B cell (primary cell): ENCODE measurements at regions not wholly inside any gene's neighbourhood (a gene's known extent, or its start where the extent isn't known, plus 50 kb on each side); places are given as distances from the start of the nearest gene placed in this dataset.

Experiments
- ATAC-seq: fragments of 200-7000 bp; cut with Tn5 transposase; one replicate; pipeline ENCODE4 v1.10.0; 2021; ENCODE audit warnings: low read depth, mild to moderate bottlenecking, moderate number of reproducible peaks, moderate library complexity
- CTCF ChIA-PET: fragments of 350-600 bp; sonication (Branson Sonifier 250); formaldehyde crosslinking; loops from one replicate; lab custom pipeline; 2021; ENCODE audit warnings: antibody characterized with exemption, inconsistent platforms; lab: Charles Lee
- POLR2A ChIA-PET: fragments of 350-600 bp; sonication (Branson Sonifier 250); formaldehyde crosslinking; loops from one replicate; lab custom pipeline; 2021; ENCODE audit warnings: antibody characterized with exemption; lab: Charles Lee
- DNase-seq: peaks from one replicate; pipeline ENCODE4 v3.0.0; 2013
- H2AFZ ChIP-seq: 2 replicates; pipeline ENCODE4 v1.6.1; 2012; ENCODE audit warnings: mild to moderate bottlenecking, low read depth, low read length; ENCODE audit not compliant: insufficient read depth, poor library complexity, severe bottlenecking
- H3K27ac ChIP-seq, 2 donors: 1 replicate in 1 of 2; 2 replicates in 1 of 2; pipeline ENCODE4 v1.5.1; 2012 to 2013; ENCODE audit warnings: low read length in 2 of 2, mild to moderate bottlenecking in 2 of 2, moderate library complexity in 1 of 2
- H3K27me3 ChIP-seq, 4 experiments: fragments of 200-600 bp in 1 of 4; sonication (generic) in 1 of 4; replicated peaks in 1 of 4; 1 replicate in 2 of 4; 2 replicates in 2 of 4; pipeline versions ENCODE4 v1.6.1 to v1.7.0; 2013 to 2016; ENCODE audit warnings: low read length in 3 of 4, mild to moderate bottlenecking in 2 of 4, mixed read lengths in 1 of 4, moderate library complexity in 1 of 4; ENCODE audit not compliant: insufficient read depth in 4 of 4, control insufficient read depth in 3 of 4; ENCODE audit errors: control extremely low read depth in 1 of 4
- H3K36me3 ChIP-seq, 2 experiments: replicated peaks in 1 of 2; 1 replicate in 1 of 2; 2 replicates in 1 of 2; pipeline versions ENCODE4 v1.6.1 to v1.7.1; 2013; ENCODE audit warnings: low read length in 1 of 2; ENCODE audit not compliant: insufficient read depth in 2 of 2, control insufficient read depth in 1 of 2; ENCODE audit errors: control extremely low read depth in 1 of 2, extremely low read depth in 1 of 2
- H3K4me1 ChIP-seq, 2 donors: fragments of 200-600 bp in 1 of 2; sonication (generic) in 1 of 2; 1 replicate in 1 of 2; 2 replicates in 1 of 2; pipeline versions ENCODE4 v1.5.1 to v1.6.1; 2013 to 2017; ENCODE audit warnings: low read length in 2 of 2; ENCODE audit not compliant: control insufficient read depth in 2 of 2, insufficient read depth in 2 of 2
- H3K4me2 ChIP-seq: replicated peaks from 2 replicates; pipeline ENCODE3; 2012; ENCODE audit warnings: mild to moderate bottlenecking, low read depth, low read length; ENCODE audit not compliant: poor library complexity, severe bottlenecking
- H3K4me3 ChIP-seq, 5 experiments: fragments of 200-600 bp in 1 of 5; sonication (generic) in 1 of 5; 1 replicate in 3 of 5; 2 replicates in 2 of 5; pipeline versions ENCODE4 v1.5.1 to v1.7.0; 2011 to 2016; ENCODE audit warnings: low read length in 4 of 5, mild to moderate bottlenecking in 4 of 5, low read depth in 2 of 5, control low read depth in 1 of 5, moderate library complexity in 1 of 5; ENCODE audit not compliant: insufficient read depth in 1 of 5; ENCODE audit errors: control extremely low read depth in 1 of 5, extremely low read depth in 1 of 5
- H3K79me2 ChIP-seq: fragments of 200-600 bp; sonication (generic); one replicate; pipeline ENCODE4 v1.6.0; 2016; ENCODE audit warnings: low read length; ENCODE audit not compliant: control insufficient read depth, insufficient read depth
- H3K9ac ChIP-seq: fragments of 200-600 bp; sonication (generic); 2 replicates; pipeline ENCODE4 v1.6.1; 2017; ENCODE audit warnings: mild to moderate bottlenecking, low read length, moderate library complexity
- H3K9me3 ChIP-seq, 3 donors: one replicate each; pipeline versions ENCODE4 v1.6.1 to v1.7.1; 2013; ENCODE audit warnings: low read length in 2 of 3; ENCODE audit not compliant: control insufficient read depth in 2 of 3, insufficient read depth in 1 of 3; ENCODE audit errors: control extremely low read depth in 1 of 3
- H4K20me1 ChIP-seq: 2 replicates; pipeline ENCODE4 v1.6.0; 2012; ENCODE audit warnings: mild to moderate bottlenecking, low read length; ENCODE audit not compliant: insufficient read depth, control insufficient read depth, poor library complexity, severe bottlenecking
- H3K27ac Mint-ChIP-seq: one replicate; pipeline ENCODE4 v1.8.0; 2021; ENCODE audit warnings: mixed read lengths
- H3K27me3 Mint-ChIP-seq: one replicate; pipeline ENCODE4 v1.8.0; 2021; ENCODE audit warnings: mixed read lengths
- H3K4me1 Mint-ChIP-seq: one replicate; pipeline ENCODE4 v1.8.0; 2021; ENCODE audit warnings: mixed read lengths
- H3K4me3 Mint-ChIP-seq: one replicate; pipeline ENCODE4 v1.8.0; 2021; ENCODE audit warnings: mixed read lengths
- H3K9me3 Mint-ChIP-seq: one replicate; pipeline ENCODE4 v1.8.0; 2022; ENCODE audit warnings: mixed read lengths; ENCODE audit not compliant: insufficient read depth
- EZH2 ChIP-seq: IDR thresholded peaks from 2 replicates; pipeline ENCODE4 v1.6.1; 2012; ENCODE audit warnings: borderline replicate concordance, low read depth, mild to moderate bottlenecking, moderate library complexity, low read length; ENCODE audit not compliant: insufficient read depth, poor library complexity, severe bottlenecking
- WGBS: methylation state at CpG from one replicate; pipeline ENCODE4 v1.1.5; 2013; ENCODE audit warnings: missing lambda C conversion rate; ENCODE audit not compliant: insufficient coverage; 5-methylcytosine and 5-hydroxymethylcytosine counted together
- intact Hi-C: fragments of 100-400 bp; cut with micrococcal nuclease; formaldehyde crosslinking; loops from one replicate; pipeline ENCODE4 v1.10.0; 2022
- TF ChIP-seq, protein P1 (sequence below): fragments of 200-600 bp; IDR thresholded peaks from one replicate; pipeline ENCODE4 v1.8.0; 2022; ENCODE audit warnings: antibody characterized with exemption, mild to moderate bottlenecking

DNA sequence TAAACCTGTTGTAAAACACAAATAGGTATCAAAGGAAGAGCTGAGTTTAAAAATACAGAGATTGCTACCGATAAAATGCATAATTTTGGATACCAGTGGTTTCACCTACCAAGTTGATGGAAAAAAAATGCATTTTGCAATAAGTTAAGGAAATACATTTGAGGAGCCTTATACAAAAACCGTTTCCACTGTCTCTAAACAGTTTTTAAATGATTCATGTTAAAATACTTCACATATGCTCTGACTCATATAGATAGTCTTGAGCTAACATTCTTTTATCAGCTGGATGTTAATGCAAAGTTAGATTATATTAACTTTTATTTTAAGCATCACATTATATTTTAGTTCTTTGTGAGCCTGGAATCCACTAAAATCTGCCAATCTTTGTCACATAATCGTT is 50.6 kb upstream of the ANKRD17 start:
- intact Hi-C loops, result no loop called here
- H3K27ac Mint-ChIP-seq, result no peak overlapping the region

More for the DNA sequence above, 50.6 kb upstream of the ANKRD17 start:
- no CpG with 5 or more reads among the region's 3 CpGs for WGBS
- H3K27ac ChIP-seq, result no peak overlapping the region
- no peak for DNase-seq
- Mint-ChIP-seq H3K27me3 (no peaks in the 10 kb centered on the region), H3K9me3 (no peaks in the 10 kb centered on the region), H3K4me3 (no peak overlapping the region), H3K4me1 (peaks cover 2% of the 10 kb centered on the region)
- H4K20me1 ChIP-seq, result no peaks in the 10 kb centered on the region
- ChIA-PET CTCF (interaction anchor here (1.2 to 1.6 kb wide), 5 partner anchors 9 to 345 kb away, joined by 3 to 5 read pairs (median 4); no protein-coding TSS in a partner anchor), POLR2A (no interaction called here)
- no peaks in the 10 kb centered on the region for H3K4me1 ChIP-seq
- TF ChIP-seq, protein P1, sequence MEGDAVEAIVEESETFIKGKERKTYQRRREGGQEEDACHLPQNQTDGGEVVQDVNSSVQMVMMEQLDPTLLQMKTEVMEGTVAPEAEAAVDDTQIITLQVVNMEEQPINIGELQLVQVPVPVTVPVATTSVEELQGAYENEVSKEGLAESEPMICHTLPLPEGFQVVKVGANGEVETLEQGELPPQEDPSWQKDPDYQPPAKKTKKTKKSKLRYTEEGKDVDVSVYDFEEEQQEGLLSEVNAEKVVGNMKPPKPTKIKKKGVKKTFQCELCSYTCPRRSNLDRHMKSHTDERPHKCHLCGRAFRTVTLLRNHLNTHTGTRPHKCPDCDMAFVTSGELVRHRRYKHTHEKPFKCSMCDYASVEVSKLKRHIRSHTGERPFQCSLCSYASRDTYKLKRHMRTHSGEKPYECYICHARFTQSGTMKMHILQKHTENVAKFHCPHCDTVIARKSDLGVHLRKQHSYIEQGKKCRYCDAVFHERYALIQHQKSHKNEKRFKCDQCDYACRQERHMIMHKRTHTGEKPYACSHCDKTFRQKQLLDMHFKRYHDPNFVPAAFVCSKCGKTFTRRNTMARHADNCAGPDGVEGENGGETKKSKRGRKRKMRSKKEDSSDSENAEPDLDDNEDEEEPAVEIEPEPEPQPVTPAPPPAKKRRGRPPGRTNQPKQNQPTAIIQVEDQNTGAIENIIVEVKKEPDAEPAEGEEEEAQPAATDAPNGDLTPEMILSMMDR, result no peak
- no peak for TF ChIP-seq EZH2
- H2AFZ ChIP-seq, result no peak overlapping the region
- ATAC-seq, result no peak
- H3K9ac ChIP-seq, result no peak overlapping the region
- no peak overlapping the region for H3K4me3 ChIP-seq
- H3K27me3 ChIP-seq, result no peaks in the 10 kb centered on the region
- no peak overlapping the region for H3K4me2 ChIP-seq
- no peaks in the 10 kb centered on the region for H3K79me2 ChIP-seq
- H3K9me3 ChIP-seq, result no peaks in the 10 kb centered on the region
- H3K36me3 ChIP-seq, result no peaks in the 10 kb centered on the region
